ENCODE measurements at regions not wholly inside any gene's neighbourhood (a gene's known extent, or its start where the extent isn't known, plus 50 kb on each side); places are given as distances from the start of the nearest gene placed in this dataset.
"Not testable (repeated sequence)": the region's sequence is repeated elsewhere in the genome, so short reads cannot be mapped to it uniquely, and the experiment has no call there.

DNA sequence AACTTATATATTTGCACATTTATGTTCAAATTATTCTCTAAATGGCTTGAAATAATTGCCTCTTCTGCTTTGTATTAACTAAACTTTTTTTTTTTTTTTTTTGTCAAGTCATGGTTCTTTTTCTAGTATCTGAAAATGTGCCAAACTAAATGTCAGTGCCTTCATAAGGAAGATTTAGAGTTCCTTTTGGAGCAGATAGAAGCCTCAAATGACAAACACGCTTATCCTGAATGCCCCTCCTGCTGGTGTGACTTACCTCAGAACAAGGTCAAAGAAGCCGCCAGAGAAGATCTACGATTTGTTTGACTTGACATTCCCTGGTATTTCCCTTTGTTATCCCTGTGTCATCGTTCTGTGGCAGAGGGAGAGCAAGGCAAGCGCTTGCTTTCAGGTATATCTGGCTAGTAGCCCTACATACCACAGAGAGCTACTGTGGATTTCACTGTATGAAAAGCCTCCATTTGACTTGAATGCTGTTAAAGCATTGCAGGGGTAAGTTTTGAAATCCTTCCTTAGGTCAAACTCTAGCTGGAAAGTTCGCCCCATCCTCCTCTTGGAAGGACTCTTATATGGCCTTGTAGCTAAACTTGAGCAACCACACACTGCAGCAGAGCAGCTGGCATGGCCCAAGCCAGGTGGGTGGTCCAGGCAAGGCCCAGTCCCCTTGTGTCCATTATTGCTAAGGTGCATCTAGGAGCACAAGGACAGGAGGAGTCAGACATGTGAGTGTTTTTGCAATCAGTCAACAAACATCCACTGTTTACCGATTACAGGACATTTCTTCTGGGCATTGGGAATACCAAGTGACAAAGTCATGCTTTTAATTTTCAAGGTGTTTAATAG, 285.4 kb upstream of the USP25 start:
- intact Hi-C loops (cut with DNase I) = no loop called here
- DNase-seq (no peak), ATAC-seq (no peak)
- Histone ChIP-seq H3K27me3 (ENCODE audit: low read depth) (no peaks in the 10 kb centered on the region), H3K9me3 (no peaks in the 10 kb centered on the region), H3K4me3 (no peak overlapping the region), H3K27ac (no peak overlapping the region), H3K4me1 (peaks cover 19% of the 10 kb centered on the region), H3K36me3 (no peaks in the 10 kb centered on the region)
- TF ChIP-seq, protein P1, sequence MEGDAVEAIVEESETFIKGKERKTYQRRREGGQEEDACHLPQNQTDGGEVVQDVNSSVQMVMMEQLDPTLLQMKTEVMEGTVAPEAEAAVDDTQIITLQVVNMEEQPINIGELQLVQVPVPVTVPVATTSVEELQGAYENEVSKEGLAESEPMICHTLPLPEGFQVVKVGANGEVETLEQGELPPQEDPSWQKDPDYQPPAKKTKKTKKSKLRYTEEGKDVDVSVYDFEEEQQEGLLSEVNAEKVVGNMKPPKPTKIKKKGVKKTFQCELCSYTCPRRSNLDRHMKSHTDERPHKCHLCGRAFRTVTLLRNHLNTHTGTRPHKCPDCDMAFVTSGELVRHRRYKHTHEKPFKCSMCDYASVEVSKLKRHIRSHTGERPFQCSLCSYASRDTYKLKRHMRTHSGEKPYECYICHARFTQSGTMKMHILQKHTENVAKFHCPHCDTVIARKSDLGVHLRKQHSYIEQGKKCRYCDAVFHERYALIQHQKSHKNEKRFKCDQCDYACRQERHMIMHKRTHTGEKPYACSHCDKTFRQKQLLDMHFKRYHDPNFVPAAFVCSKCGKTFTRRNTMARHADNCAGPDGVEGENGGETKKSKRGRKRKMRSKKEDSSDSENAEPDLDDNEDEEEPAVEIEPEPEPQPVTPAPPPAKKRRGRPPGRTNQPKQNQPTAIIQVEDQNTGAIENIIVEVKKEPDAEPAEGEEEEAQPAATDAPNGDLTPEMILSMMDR (IDR thresholded peaks at IDR 0.05) = no peak

DNA sequence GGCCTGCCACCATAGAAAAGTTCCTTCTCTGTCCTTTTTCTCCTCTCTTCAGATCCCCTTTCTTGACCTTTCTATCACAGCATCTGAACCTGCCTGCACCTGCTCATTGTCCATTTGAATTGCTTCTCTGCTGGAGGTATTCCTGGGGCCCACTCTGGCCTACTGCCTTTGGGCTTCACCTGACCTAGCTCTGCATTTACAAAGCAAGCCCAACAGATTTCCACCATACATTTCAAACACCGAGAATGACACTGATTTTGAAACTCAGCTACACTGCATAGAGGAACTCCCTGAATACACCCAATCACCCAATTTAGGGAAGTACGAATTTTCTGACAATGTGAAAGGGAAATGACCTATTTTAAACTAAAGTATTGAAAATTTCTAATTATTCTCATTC, 284.5 kb upstream of the USP25 start:
- DNase-seq = no peak
- Histone ChIP-seq H3K4me3 (no peak overlapping the region), H3K9me3 (no peaks in the 10 kb centered on the region), H3K36me3 (no peaks in the 10 kb centered on the region), H3K27ac (no peak overlapping the region), H3K4me1 (peaks cover 19% of the 10 kb centered on the region), H3K27me3 (ENCODE audit: low read depth) (no peaks in the 10 kb centered on the region)
- TF ChIP-seq, protein P1 (IDR thresholded peaks at IDR 0.05) = no peak
- intact Hi-C loops (cut with DNase I) = no loop called here
- peak in 1 of 2 donors; percentile 62 for ATAC-seq

- TF ChIP-seq, protein P1 (IDR thresholded peaks at IDR 0.05) = no peak
- Histone ChIP-seq H3K27ac (no peak overlapping the region), H3K4me1 (peaks cover 19% of the 10 kb centered on the region), H3K36me3 (no peaks in the 10 kb centered on the region), H3K27me3 (ENCODE audit: low read depth) (no peaks in the 10 kb centered on the region), H3K4me3 (no peak overlapping the region), H3K9me3 (peaks cover 4% of the 10 kb centered on the region)
- ATAC-seq = no peak
- no peak for DNase-seq
- intact Hi-C loops (cut with DNase I) = no loop called here
Observed at GRCh38 chr21:15446223-15446622, 283.6 kb upstream of the USP25 start.

- no peaks in the 10 kb centered on the region for H3K27me3 ChIP-seq (ENCODE audit: low read depth)
- H3K27ac ChIP-seq = no peak overlapping the region
- H3K9me3 ChIP-seq = peaks cover 6% of the 10 kb centered on the region
- H3K4me1 ChIP-seq = peaks cover 2% of the 10 kb centered on the region
- H3K36me3 ChIP-seq = no peaks in the 10 kb centered on the region
- H3K4me3 ChIP-seq = no peak overlapping the region
- ATAC-seq = no peak
- no peak for DNase-seq
- intact Hi-C loops (cut with DNase I) = no loop called here
- TF ChIP-seq, protein P1 (IDR thresholded peaks at IDR 0.05) = no peak
Observed at GRCh38 chr21:15449556-15449955, 280.2 kb upstream of the USP25 start.

DNA sequence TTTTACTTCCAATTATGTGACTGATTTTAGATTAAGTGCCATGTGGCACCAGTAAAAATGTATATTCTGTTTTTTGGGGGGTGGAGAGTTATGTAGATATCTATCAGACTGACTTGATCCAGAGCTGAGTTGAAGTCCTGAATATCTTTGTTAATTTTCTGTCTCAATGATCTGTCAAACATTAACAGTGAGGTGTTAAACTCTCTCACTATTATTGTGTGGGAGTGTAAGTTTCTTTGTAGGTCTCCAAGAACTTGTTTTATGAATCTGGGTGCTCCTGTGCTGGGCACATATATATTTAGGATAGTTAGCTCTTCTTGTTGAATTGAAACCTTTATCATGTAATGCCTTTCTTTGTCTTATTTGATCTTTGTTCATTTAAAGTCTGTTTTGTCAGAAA, 276.5 kb upstream of the USP25 start:
- Histone ChIP-seq H3K36me3 (no peaks in the 10 kb centered on the region), H3K4me1 (no peaks in the 10 kb centered on the region), H3K9me3 (peaks cover 6% of the 10 kb centered on the region), H3K27me3 (ENCODE audit: low read depth) (no peaks in the 10 kb centered on the region), H3K27ac (no peak overlapping the region), H3K4me3 (no peak overlapping the region)
- intact Hi-C loops (cut with DNase I) = no loop called here
- TF ChIP-seq, protein P1 (IDR thresholded peaks at IDR 0.05) = no peak
- DNase-seq (no peak), ATAC-seq (no peak)

DNA sequence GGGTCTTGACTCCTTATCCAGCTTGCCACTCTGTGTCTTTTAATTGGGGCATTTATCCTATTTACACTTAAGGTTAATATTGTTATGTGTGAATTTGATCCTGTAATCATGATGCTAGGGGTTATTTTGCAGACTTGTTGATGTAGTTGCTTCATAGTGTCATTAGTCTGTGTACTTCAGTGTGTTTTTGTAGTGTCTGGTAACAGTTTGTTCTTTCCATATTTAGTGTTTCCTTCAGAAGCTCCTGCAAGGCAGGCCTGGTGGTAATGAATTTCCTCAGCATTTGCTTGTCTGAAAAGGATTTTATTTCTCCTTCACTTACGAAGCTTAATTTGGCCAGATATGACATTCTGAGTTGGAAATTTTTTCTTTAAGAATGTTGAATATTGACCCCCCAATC, 276.0 kb upstream of the USP25 start:
- H3K27ac ChIP-seq; intact Hi-C loops (cut with DNase I); DNase-seq; H3K36me3 ChIP-seq; H3K27me3 ChIP-seq (ENCODE audit: low read depth); H3K4me1 ChIP-seq; ATAC-seq; H3K9me3 ChIP-seq; H3K4me3 ChIP-seq: not testable (repeated sequence)

DNA sequence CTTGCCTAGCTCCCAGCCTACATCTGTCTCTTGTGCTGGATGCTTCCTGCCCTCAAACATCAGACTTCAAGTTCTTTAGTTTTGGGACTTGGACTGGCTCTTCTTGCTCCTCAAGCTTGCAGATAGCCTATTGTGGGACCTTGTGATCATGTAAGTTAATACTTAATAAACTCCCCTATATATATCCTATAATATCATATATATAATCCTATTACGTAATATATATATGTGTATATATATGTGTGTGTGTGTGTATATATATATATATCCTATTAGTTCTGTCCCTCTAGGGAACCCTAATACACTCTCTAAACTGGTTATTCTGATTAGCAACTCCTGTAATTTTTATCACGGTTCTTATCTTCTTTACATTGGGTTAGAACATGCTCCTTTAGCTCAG, 274.9 kb upstream of the USP25 start:
- H3K9me3 ChIP-seq; H3K27ac ChIP-seq; ATAC-seq; H3K27me3 ChIP-seq (ENCODE audit: low read depth); DNase-seq; H3K4me3 ChIP-seq; H3K4me1 ChIP-seq; H3K36me3 ChIP-seq; intact Hi-C loops (cut with DNase I): not testable (repeated sequence)
